Tibial nerve (tissue), 4 donors: ENCODE measurements at regions not wholly inside any gene's neighbourhood (a gene's known extent, or its start where the extent isn't known, plus 50 kb on each side); places are given as distances from the start of the nearest gene placed in this dataset.
A peak's percentile ranks its signal among the peaks of the same experiment; 100 is the strongest.

ENCODE experiments used
- DNase-seq, 2 donors: peaks; one replicate each; pipeline ENCODE4 v3.0.0-alpha.2; 2019; ENCODE audit warnings: low spot score in 2 of 2
- H3K27ac ChIP-seq, 4 donors: fragments of 200-600 bp; sonication (generic) in 3 of 4; one replicate each; pipeline ENCODE4 v1.5.1; 2017 to 2019; ENCODE audit warnings: mild to moderate bottlenecking in 1 of 4
- H3K27me3 ChIP-seq, 2 donors: fragments of 200-600 bp; sonication (generic) in 1 of 2; one replicate each; pipeline versions ENCODE4 v1.5.1 to v1.6.0; 2017 to 2019
- H3K36me3 ChIP-seq, 3 donors: fragments of 200-600 bp; sonication (generic); one replicate each; pipeline ENCODE4 v1.5.1; 2018 to 2019
- H3K4me1 ChIP-seq, 4 donors: fragments of 200-600 bp; sonication (generic) in 3 of 4; one replicate each; pipeline ENCODE4 v1.5.1; 2017 to 2019
- H3K4me3 ChIP-seq, 4 donors: fragments of 200-600 bp; sonication (generic) in 3 of 4; one replicate each; pipeline ENCODE4 v1.5.1; 2017 to 2019; ENCODE audit warnings: mild to moderate bottlenecking in 1 of 4, moderate library complexity in 1 of 4
- H3K9me3 ChIP-seq, 4 donors: fragments of 200-600 bp; sonication (generic) in 3 of 4; one replicate each; pipeline ENCODE4 v1.5.1; 2017 to 2019
- CTCF ChIP-seq, 5 experiments: fragments of 200-600 bp in 3 of 5; fragments of 450-650 bp in 2 of 5; sonication (generic) in 3 of 5; IDR thresholded peaks; one replicate each; pipeline ENCODE4 v1.5.1; 2016 to 2019; ENCODE audit warnings: antibody characterized with exemption in 5 of 5, mild to moderate bottlenecking in 3 of 5, moderate library complexity in 2 of 5
- EP300 ChIP-seq, 2 donors: sonication (generic); formaldehyde crosslinking; IDR thresholded peaks; one replicate each; pipeline ENCODE4 v1.6.1; 2017; ENCODE audit warnings: antibody characterized with exemption in 2 of 2, mild to moderate bottlenecking in 1 of 2
- POLR2A ChIP-seq, 2 donors: fragments of 450-650 bp; IDR thresholded peaks; one replicate each; pipeline ENCODE4 v1.6.1; 2017; ENCODE audit warnings: antibody characterized with exemption in 2 of 2, mild to moderate bottlenecking in 2 of 2, moderate library complexity in 2 of 2
- WGBS, 2 donors: methylation state at CpG; one replicate each; pipeline ENCODE4 v1.1.5; 2018; 5-methylcytosine and 5-hydroxymethylcytosine counted together

GRCh38 chr22:22407061-22407460, 101.5 kb downstream of the ZNF280B start:
- no peaks in the 10 kb centered on the region for H3K36me3 ChIP-seq
- TF ChIP-seq EP300 (IDR thresholded peaks at IDR 0.05), result no peak
- TF ChIP-seq POLR2A (IDR thresholded peaks at IDR 0.05), result no peak
- no peak for TF ChIP-seq CTCF (IDR thresholded peaks at IDR 0.05)
- H3K27ac ChIP-seq, result no peak overlapping the region
- WGBS, 2 donors, result 62 to 73% methylated on average over 5 of the region's 5 CpGs
- DNase-seq, result no peak
- H3K4me3 ChIP-seq, result no peak overlapping the region
- H3K4me1 ChIP-seq, result no peaks in the 10 kb centered on the region
- H3K9me3 ChIP-seq, result no peaks in the 10 kb centered on the region
- H3K27me3 ChIP-seq, result no peaks in the 10 kb centered on the region

- TF ChIP-seq CTCF (IDR thresholded peaks at IDR 0.05) (no peak), POLR2A (IDR thresholded peaks at IDR 0.05) (no peak), EP300 (IDR thresholded peaks at IDR 0.05) (no peak)
- Histone ChIP-seq H3K36me3 (no peaks in the 10 kb centered on the region), H3K9me3 (peaks cover 0 to 2% (median 0%) of the 10 kb centered on the region in 4 donors), H3K27ac (no peak overlapping the region), H3K27me3 (no peaks in the 10 kb centered on the region), H3K4me3 (no peak overlapping the region), H3K4me1 (no peaks in the 10 kb centered on the region)
- 71 to 75% methylated on average over 3 of the region's 3 CpGs for WGBS, 2 donors
- no peak for DNase-seq
Observed at GRCh38 chr22:22408269-22408668, 100.3 kb downstream of the ZNF280B start.

GRCh38 chr22:22408731-22409696, 99.5 kb downstream of the ZNF280B start:
- H3K27me3 ChIP-seq, result no peaks in the 10 kb centered on the region
- peak in 1 of 2 donors; percentile 20 for DNase-seq
- H3K4me3 ChIP-seq, result no peak overlapping the region
- no peak for TF ChIP-seq EP300 (IDR thresholded peaks at IDR 0.05)
- TF ChIP-seq POLR2A (IDR thresholded peaks at IDR 0.05), result no peak
- TF ChIP-seq CTCF (IDR thresholded peaks at IDR 0.05), result peak in 4 of 5 experiments; percentile 15 to 27 (median 17)
- H3K36me3 ChIP-seq, result no peaks in the 10 kb centered on the region
- no peaks in the 10 kb centered on the region for H3K4me1 ChIP-seq
- no peak overlapping the region for H3K27ac ChIP-seq
- H3K9me3 ChIP-seq, result peaks cover 0 to 2% (median 0%) of the 10 kb centered on the region in 4 donors
- 47 to 51% methylated on average over 12 to 14 of the region's 14 CpGs for WGBS, 2 donors

GRCh38 chr22:22410121-22410520, 98.4 kb downstream of the ZNF280B start:
- no peaks in the 10 kb centered on the region for H3K4me1 ChIP-seq
- WGBS, 2 donors, result 25 to 37% methylated on average over 3 to 5 of the region's 5 CpGs
- TF ChIP-seq POLR2A (IDR thresholded peaks at IDR 0.05) (no peak), EP300 (IDR thresholded peaks at IDR 0.05) (no peak), CTCF (IDR thresholded peaks at IDR 0.05) (no peak)
- peak; percentile 14 to 29 for DNase-seq
- no peaks in the 10 kb centered on the region for H3K36me3 ChIP-seq
- H3K27me3 ChIP-seq, result peaks cover 0 to under 1% of the 10 kb centered on the region in 2 donors
- no peak overlapping the region for H3K4me3 ChIP-seq
- no peak overlapping the region for H3K27ac ChIP-seq
- peaks cover 0 to 2% (median 0%) of the 10 kb centered on the region in 4 donors for H3K9me3 ChIP-seq

GRCh38 chr22:22410677-22411076, 97.9 kb downstream of the ZNF280B start:
- 59 to 67% methylated on average over 3 of the region's 3 CpGs for WGBS, 2 donors
- TF ChIP-seq EP300 (IDR thresholded peaks at IDR 0.05) (no peak), POLR2A (IDR thresholded peaks at IDR 0.05) (no peak), CTCF (IDR thresholded peaks at IDR 0.05) (no peak)

More at GRCh38 chr22:22410677-22411076, 97.9 kb downstream of the ZNF280B start:
- peaks cover 0 to 6% of the 10 kb centered on the region in 2 donors for H3K27me3 ChIP-seq
- H3K4me3 ChIP-seq, result no peak overlapping the region
- no peaks in the 10 kb centered on the region for H3K4me1 ChIP-seq
- H3K27ac ChIP-seq, result no peak overlapping the region
- H3K9me3 ChIP-seq, result peaks cover 0 to 2% (median 0%) of the 10 kb centered on the region in 4 donors
- DNase-seq, result no peak
- H3K36me3 ChIP-seq, result no peaks in the 10 kb centered on the region
